Forelimb muscle (tissue), 1 donor: ENCODE measurements at regions not wholly inside any gene's neighbourhood (a gene's known extent, or its start where the extent isn't known, plus 50 kb on each side); places are given as distances from the start of the nearest gene placed in this dataset.

ENCODE experiments used
- DNase-seq: peaks from one replicate; pipeline ENCODE4 v3.0.0-alpha.2; 2013; ENCODE audit warnings: low read depth

- no peak for DNase-seq
These were observed 197.2 kb upstream of the MDGA2 start for GRCh38 chr14:47872588-47872987.

GRCh38 chr14:47863441-47863840, 188.0 kb upstream of the MDGA2 start:
- DNase-seq = no peak

- DNase-seq = no peak
These were observed 182.2 kb upstream of the MDGA2 start for GRCh38 chr14:47857646-47858045.

GRCh38 chr14:47852278-47852677, 176.9 kb upstream of the MDGA2 start:
- no peak for DNase-seq

GRCh38 chr14:47846008-47846407, 170.6 kb upstream of the MDGA2 start:
- no peak for DNase-seq

GRCh38 chr14:47843236-47843635, 167.8 kb upstream of the MDGA2 start:
- no peak for DNase-seq

- no peak for DNase-seq
These were observed 157.6 kb upstream of the MDGA2 start for GRCh38 chr14:47833011-47833410.

GRCh38 chr14:47826809-47827208, 151.4 kb upstream of the MDGA2 start:
- no peak for DNase-seq

- no peak for DNase-seq
These were observed 146.9 kb upstream of the MDGA2 start for GRCh38 chr14:47822326-47822725.

- DNase-seq = no peak
These were observed 145.7 kb upstream of the MDGA2 start for GRCh38 chr14:47821135-47821534.

- no peak for DNase-seq
These were observed 115.1 kb upstream of the MDGA2 start for GRCh38 chr14:47790477-47790876.

- DNase-seq = no peak
These were observed 109.7 kb upstream of the MDGA2 start for GRCh38 chr14:47785058-47785457.

GRCh38 chr14:47778631-47779030, 103.2 kb upstream of the MDGA2 start:
- DNase-seq = no peak

- DNase-seq = no peak
These were observed 97.2 kb upstream of the MDGA2 start for GRCh38 chr14:47772652-47773051.

- no peak for DNase-seq
These were observed 87.9 kb upstream of the MDGA2 start for GRCh38 chr14:47763188-47763854.

- DNase-seq = no peak
These were observed 71.6 kb upstream of the MDGA2 start for GRCh38 chr14:47746986-47747385.

- DNase-seq = no peak
These were observed 68.8 kb upstream of the MDGA2 start for GRCh38 chr14:47744155-47744554.

- no peak for DNase-seq
These were observed 64.1 kb upstream of the MDGA2 start for GRCh38 chr14:47739541-47739940.

GRCh38 chr14:47730296-47730695, 54.9 kb upstream of the MDGA2 start:
- DNase-seq = no peak
